ENCODE measurements at regions not wholly inside any gene's neighbourhood (a gene's known extent, or its start where the extent isn't known, plus 50 kb on each side); places are given as distances from the start of the nearest gene placed in this dataset.
"Not testable (repeated sequence)": the region's sequence is repeated elsewhere in the genome, so short reads cannot be mapped to it uniquely, and the experiment has no call there.

DNA sequence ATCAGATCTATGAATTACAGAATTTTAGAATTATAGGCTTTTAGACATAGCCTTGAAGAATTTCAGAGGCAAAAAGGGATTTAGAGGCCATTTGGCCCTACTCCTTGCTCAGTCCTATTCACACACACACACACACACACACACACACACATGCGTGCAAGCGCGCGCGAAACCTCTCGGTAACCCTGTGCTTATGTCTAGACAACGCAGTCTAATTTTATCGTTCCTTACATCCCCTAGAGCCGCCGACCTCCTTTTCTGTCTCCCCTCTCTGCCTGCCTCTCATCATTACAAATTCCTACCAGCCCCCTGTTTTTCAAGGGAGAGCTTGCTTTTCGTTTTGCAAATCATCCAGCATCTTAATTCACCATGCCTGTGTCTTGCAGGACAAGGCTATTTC is 252.1 kb downstream of the FOXD2 start:
- DNase-seq, result no peak

DNA sequence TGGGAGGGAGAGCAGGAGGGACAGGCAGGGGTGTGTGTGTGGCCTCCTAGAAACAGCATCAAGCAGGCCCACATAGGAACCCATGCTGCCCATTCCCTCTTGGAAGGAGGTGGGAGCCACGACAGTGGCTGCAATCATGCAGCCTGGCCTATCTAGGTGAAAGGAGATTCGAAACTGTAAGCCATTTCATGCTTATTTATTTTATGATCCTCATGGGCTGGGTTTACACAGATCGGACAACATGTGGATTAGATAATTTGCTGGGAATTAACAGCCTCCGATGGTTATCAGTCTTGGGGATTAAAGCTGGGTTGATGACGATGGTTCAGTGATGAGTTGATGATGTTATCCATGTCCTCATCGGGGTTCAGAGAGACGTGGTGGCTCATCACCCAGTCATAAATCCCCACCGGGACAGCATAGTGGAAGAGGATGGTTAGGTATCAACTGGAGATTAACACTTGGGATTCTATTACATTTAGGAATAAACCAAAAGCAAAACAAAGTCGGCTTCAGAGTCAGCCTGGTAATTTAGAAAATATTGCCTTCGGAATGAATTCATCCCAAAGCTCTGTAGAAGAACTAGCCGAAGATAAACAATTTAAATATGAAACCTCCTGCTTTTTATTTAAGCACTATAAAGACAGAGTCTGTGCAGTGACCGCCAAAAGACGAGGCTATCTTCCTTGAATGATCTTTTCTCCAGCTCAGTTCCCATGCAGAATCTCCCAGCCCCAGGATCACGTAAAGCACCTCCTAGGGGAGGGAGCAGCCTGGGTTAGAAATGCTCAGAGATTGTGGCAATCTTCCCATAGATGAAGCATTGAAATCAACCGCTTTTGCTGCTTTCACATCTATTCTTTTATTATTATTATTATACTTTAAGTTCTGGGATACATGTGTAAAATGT is 252.8 kb downstream of the FOXD2 start:
- no peak for DNase-seq

DNA sequence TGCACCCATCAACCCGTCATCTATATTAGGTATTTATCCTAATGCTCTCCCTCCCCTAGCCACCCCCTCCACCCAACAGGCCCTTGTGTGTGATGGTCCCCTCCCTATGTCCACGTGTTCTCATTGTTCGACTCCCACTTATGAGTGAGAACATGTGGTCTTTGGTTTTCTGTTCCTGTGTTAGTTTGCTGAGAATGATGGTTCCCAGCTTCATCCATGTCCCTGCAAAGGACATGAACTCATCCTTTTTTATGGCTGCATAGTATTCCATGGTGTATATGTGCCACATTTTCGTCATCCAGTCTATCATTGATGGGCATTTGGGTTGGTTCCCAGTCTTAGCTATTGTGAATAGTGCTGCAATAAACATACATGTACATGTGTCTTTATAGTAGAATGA is 253.4 kb downstream of the FOXD2 start:
- DNase-seq, result not testable (repeated sequence)

DNA sequence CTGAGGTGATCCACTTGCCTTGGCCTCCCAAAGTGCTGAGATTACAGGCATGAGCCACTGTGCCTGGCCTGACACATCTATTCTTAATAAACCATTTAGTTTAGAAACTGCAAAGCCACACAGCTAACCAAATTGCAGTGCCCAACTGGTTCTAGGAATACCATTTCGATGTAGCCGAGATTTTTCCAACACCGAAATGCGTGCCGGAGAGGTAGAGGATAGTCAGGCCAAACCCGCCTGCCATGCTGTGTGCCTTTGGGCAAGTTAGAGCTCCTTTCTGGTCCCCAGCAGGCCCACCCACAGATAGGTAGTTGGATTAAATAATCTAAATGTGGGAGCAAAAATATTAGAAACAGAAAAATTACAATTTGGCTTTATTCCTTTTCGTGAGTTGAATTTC is 254.4 kb downstream of the FOXD2 start:
- no peak for DNase-seq

DNA sequence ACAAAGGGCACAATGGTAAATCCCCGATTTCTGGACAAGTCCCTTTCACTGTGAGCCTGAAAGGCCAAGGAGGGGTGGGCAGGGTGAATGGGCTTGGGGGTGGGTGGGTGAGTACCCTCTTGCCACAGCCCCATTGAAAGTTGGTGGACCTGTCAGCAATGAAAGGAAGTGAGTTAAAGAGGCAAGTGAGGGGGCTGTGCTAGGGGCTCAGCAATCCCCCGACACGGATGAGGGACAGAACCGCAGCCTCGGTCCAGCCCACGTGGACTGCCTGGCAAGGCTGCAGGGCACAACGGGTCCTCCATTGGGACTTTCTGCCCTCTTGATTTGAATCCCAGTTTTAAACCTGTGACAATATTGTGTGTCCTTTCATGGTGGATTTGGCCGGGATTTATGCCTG is 255.3 kb downstream of the FOXD2 start:
- no peak for DNase-seq

DNA sequence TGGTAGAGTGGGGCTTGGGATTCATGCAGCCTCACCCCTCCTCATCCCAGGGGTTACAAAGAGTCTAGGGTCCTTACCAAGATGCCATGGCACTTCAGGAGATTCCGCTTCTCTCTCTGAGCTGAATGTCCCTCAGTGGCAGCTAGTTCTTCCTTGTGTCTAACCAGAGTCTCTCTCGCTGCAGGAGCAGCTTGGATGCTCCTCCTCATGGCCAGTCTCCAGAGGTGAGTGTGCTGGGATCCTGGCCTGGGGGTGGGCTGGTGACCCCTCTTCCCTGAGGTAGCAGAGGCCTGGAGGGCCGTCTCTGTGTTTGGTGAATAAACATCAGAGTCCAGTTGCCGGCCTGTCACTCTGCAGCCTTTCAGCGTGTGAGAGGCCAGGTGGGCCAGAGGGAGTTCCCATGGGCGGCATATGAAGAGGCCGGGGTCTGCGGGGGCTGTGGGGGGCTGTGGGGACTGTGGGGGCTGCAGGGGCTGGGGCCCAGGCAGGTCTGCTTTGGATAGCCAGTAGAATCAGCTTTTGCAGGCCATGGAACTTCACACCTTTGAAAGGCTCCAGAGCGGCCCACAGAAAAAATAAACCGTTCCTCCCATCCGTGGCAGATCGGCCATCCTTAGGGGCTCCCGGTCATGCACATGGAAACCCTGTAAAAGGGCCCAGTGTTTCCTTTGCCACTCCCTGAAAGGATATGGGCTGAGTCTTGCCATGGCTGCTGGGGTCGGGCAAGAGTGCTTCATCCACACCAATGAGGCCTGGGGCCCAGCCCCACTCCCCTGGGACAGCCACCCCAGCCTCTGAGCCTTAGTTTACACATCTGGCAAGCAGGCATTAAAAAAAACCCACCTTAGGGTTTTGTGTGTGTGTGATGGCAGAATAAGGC is 256.4 kb downstream of the FOXD2 start:
- DNase-seq, result no peak

DNA sequence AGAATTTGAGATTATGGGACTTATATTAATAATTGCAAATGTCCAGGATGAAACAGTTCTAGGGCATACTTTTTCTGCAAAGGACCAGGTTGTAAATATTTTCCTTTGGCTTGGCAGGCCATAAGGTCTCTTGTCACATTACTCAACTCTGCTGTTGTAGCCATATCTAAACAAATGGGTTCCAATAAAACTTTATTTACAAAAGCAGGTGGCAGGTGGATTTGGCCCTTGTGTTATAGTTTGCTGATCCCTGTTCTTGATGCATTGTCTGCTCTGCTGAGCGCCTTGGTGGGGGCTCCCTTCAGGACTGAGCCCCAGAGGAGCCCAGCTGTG is 258.5 kb downstream of the FOXD2 start:
- no peak for DNase-seq

DNA sequence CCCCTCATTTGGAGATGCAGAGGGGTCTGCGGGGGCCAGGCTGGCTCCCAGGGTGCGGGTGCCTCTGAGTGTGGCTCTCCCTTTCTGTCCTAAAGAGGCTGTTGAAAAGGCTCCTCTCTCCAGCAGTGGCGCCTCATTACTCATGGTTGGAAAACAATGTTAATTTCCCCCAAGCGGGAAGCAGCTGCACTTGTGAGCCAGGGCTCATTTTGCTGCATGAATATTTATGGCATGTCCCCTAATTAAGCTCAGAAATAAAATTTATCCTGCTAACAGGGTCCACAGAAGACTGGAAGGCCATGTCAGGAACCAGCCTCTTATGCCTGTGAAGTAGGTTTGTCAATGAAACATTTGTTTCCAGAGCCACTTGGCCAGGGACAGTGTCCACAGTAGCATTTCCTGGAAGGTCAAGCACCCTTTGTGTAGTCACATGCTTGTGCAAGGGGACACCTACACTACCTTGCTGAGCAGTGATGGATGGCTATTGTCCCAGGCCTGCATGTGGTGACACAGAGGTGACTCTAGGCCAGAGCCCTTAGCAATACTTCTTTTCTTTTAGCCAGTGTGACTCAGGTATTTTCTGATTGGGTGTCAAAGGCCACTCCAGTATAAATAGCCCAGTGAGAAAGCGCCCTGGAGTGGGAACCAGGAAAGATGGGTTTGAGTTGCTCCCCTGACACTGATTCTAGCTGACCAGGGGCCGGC is 259.0 kb downstream of the FOXD2 start:
- no peak for DNase-seq

DNA sequence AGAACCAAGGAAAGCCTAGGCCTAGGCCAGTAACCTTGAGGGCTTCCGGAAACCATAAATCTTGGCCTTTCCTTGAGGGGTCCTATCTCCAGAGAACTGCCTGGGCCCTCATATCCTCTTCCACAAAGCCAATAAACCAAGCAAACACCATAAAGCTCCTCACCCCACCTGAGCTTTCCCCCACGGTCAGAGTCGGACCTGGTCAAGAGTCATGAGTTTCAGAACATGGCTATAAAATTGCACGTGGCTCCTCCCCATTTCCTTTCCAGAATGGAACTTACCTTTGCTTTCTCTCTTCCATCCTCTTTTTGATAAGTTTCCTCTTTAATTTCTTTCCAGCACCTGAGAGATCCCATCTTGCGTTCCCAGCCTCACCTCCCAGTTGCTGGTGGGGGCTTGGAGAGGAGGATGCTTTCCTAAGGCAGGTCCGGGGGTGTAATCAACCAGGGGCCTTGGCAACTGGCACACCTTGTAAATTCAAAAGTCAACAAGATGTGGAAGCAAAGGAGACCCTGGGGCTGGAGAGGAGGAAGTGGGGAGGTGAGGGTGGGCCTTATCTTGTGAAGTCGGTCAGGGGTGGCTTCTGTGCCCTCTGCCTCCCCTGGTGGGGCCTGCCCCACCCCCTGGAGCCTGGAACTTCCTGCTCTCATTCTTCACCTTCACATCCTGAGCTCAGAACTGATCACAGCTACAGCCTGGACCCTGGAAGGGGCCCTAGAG is 259.9 kb downstream of the FOXD2 start:
- no peak for DNase-seq

DNA sequence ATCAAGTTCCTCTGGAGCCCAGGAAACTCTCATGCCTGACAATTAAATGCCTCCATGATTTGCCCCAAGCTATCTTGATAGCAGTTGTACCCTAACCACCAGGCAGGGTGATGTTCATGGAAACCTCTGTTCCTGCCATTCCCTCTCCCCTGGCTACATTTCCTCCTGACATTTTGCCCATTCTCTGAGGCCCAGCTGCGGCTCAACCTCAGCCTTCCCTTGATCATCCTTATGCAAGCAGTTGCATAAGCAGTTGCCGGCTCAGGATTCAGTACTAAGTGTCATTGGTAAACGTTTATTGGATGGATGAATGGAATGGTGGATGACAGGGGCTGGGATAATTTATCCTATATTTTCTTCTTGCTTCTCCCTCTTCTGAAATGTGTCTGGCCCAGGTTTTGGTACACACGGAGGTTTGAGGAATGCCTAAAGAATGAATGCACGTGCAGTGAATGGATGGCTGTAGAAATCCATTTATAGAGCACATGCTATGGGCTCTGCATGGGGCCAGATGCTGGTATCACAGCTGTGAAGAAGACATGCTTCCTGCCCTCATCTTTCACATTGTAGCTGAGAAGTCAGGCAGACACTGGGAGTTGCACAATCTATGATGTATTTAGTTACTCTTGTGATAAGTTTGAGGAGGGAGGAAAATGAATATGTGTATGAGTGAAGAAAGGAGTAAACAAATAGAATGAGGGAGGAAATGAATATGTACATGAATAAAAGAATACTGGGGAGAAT is 261.8 kb downstream of the FOXD2 start:
- DNase-seq, result no peak

DNA sequence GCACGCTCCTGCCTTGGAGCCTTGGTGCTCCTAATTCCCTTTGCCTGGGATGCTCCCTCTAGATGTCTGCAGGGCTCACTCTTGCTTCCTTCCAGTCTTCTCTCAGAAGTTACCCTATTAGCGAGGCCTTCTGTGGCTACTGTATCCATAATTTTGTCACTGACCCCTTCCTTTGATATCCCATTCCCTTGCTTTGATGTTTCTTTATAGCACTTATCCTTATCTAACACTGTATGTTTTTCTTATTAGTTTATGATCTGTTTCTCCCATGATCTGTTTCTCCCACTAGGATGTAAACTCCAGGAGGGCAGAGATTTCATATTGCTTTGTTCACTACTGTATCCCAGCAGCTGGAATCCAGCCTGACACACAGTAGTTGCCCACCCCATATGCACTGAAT is 263.4 kb downstream of the FOXD2 start:
- no peak for DNase-seq

DNA sequence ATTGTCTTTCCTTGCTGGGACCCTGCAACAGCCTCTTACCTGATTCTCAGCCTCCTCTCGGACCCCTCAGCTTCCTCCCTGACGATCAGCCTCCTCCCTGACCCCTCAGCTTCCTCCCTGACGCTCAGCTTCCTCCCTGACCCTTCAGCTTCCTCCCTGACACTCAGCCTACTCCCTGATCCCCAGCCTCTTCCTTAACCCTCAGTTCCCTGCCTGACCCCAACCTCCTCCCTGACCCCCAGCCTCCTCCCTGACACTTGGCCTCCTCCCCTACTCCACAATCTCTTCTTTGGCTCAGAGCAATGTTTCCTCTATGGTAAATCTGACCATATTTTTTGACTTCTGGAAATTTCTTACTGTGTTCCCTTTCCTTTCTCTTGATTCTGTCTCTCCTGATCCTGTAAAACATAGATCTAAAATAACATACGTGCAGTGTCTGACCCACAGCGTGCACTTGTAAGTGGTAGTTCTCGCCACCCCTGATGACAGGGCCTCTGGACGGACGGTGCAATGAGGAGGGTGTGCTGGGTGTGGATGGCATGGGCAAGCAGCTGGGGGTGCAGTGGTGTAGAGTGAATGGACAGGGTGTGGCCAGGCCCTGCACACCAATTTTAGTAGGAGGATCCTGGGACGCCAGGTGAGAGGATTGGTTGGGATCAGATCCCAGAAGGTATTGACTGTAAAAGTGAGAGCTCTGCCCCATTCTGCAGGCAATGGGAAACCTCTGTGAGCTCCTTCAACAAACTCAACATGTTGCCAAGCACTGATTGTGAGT is 264.1 kb downstream of the FOXD2 start:
- DNase-seq, result no peak

DNA sequence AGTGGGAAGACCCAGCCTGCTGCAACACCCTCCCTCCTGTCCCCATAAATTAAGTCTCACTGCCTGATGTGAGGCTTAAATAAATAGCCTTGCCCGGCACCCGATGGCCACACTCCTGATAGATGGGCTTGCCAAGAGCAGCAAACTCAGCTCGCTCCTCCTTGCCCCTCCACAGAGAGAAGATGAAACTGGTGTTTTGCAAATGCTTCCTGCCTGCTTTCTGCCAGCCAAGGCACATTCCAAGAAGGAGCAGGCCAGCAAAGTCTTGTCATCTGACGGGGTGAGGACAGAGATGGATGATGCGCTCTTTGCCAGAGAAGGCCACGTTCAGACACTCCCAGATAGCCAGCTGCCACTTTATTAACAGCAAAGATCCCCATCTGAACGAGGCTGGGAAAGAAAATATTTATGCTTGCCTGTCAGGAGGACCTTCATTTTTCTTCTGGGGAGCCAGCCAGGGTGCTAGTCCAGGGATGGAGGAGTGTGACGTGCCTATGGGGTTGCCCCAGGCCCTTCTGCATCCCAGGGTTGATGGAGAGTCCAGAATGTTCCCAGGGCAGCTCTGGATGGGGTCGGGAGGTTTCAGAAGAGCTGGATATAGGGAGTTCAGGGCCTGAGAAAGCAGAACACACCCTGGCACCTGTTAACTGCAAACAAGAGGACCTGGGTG is 265.4 kb downstream of the FOXD2 start:
- no peak for DNase-seq

DNA sequence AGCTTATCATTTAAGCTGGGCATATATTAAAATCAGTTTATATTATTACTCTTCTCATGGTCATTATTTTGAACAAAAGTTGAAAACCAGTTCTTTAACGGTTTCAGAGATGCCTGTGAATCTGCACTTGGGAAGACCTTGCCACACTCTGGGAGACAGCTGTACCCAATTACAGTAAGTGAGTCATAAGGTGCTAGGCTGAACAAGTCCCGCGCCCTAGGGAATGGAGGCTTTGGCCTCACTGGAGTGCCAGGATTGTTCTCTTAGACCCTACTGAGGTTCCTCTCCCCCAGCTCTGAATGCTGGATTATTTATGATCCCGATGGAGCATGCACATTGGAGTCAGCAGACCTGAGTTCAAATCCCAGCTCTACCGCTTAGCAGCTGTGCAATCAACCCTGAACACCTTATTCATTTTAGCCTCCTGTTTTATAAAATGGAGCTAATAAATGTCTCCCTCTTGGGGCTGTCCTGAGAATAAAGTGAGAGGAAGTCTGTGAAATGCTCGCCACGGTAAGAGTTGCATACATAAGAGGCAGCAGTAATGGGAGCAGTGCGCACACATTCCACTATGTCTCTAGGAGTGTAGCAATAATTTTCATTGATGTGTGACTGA is 266.2 kb downstream of the FOXD2 start:
- no peak for DNase-seq

DNA sequence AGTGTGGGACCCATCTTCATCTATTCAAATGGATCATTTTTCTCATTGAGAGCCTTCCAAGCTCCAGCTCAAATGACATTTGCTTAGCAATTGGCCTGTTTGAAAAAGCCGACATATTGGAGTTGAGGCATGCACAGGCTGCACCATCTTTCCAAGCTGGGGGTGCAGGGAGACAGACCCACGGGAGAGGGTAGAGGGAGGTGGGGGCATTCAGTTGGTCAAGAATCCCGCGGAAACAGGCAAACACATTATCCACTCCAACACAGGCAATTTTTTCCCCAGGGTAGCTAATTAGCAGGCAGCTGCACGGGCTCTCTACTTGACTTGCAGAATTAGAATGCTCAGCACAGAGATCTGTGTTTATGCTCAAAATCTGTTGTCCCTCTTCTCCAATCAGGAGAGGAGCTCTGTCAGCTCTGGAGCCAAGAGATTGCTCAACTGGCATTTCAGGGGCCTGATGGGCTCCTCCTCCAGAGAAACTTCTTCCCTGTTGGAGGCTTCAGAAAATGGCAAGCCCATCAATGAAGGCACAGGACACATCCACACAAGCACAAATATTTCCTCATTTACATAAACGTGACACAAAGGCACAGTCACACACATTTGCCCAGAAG is 267.8 kb downstream of the FOXD2 start:
- no peak for DNase-seq

DNA sequence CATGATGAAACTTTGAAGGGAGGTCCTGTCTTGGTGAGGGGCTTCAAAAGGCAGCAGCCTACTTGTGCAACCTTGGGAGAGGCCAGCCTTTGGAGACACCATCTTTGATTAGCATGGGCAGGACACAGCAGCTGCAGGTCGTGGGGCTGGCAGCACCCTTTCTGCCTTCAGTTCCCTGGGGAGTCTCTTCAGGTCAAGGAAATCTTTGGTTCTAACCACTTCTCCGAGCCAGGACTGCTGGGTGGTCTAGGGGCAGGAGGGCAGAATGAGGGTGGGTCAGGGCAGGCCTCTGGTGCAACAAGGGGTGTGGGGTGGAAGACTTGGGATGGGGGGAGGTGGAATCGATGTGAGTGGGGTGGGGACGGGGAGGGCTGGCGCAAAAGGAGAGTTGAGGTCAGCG is 269.7 kb downstream of the FOXD2 start:
- DNase-seq, result no peak

DNA sequence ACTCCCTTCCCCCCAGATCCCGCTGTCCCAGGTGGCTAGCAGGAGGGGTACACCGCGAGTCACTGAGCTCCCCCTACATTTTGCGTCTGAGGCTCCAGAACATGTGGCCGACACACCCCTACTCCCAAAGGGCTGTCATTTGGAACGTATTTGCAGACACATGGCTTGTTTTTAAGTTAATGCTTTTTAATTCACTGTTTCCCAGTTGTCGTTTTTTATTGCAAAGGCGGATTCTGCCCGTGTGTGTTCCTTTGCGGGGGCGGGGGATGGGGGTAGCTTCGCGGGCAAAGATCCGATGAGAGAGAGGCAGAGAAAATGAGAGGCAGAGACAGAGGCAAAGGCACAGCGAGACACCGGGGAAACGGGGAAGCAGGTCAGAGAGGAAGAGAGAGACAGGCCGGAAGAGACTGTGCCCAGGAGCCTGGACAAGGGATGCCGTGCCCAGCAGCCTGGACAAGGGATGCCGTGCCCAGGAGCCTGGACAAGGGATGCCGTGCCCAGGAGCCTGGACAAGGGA is 270.2 kb downstream of the FOXD2 start:
- DNase-seq, result no peak

DNA sequence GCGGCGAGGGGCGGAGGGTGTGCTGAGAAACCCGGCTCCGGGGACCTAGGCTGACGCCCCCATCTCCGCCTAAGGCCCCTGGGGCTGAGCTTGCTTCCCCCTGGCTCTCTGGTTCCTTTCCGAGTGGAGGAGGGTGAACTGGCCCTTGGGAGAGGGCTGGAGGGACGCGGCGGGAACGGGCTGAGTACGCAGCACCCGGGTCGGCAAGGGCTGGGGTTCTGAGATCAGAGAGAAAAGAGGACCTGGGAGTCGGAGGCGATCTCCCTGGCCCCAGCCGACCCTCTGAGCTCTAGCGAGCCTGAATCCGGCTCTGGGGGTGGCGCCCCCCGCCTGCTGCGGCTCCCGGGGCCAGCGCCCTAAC is 270.8 kb downstream of the FOXD2 start:
- no peak for DNase-seq

DNA sequence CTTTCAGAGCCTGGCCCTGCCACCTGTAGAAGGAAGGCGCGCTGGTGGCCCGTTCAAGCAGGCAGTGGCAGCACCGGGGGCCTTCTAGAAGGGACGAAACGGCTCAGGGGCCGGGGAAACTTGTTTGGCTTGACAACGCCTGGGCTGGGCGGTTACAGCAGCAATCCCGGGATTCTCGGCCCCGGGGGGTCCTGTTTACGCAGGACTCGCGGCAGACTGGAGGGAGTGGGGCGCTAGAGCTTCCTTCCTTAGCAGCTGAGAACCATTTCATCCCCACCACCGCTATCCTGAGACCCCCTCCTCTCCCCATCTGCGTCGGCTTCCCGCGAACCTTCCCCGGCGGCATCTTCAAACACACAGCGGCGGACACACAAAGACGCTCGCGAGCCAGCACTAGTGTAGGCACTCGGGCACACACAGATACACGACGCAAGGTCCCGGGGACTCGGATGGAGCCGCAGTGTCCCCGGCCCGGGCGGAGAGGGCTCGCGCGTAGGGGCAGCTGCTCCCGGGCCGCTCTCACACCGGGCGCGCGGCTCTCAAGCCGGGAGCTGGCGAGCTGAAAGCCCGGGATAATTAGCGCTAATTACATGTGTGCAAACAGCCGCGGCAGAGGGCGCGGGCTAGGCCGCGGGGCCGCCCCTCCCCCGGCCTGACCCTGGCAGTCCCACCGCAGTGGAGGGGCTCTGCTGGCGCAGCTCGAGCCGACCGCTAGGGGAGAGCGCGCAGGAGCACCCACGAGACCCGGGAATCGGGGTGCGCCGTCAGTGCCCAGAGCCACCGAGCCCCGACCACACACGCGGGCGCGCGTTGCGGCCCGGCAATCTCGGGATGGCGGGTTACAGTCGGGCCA is 271.4 kb downstream of the FOXD2 start:
- no peak for DNase-seq
